COLO668 (cell line): ENCODE measurements at regions not wholly inside any gene's neighbourhood (a gene's known extent, or its start where the extent isn't known, plus 50 kb on each side); places are given as distances from the start of the nearest gene placed in this dataset.

ENCODE experiments used
- DNase-seq: peaks from one replicate; lab custom pipeline; 2025; ENCODE audit not compliant: unreplicated experiment; lab: John Stamatoyannopoulos, UW

DNA sequence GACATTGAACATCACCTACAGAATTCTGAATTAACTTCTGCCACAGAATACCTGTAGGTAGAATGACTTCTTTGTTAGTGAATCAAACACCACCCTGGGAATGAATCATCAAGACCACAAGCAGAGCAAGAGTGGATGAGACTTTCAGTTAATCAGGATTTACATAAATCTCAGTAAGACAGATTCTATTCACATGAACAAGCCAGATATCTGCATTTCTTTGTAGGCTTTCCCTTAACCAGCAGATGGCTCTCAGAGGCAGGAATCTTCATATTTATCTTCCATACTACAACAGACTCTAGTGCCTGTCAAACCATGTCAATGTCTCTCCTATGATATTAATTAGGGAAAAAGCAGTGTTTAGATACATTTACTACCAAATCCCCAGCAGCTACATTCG, 412.1 kb downstream of the KLF12 start:
- DNase-seq = no peak

DNA sequence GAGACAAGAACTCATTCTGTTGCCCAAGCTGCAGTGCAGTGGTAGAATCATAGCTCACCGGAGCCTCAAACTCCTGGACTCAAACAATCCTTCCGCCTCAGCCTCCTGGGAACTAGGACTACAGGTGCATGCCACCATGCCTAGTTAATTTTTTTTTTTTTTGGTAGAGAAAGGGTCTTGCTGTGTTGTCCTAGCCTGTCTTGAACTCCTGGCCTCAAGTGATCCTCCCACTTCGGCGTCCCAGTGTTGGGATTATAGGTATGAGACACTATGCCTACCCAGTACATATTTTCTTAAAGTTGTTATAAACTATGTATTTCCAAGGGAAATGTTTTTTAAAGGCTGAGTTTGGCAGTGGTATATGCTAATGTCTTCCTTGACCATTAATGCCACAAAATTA, 412.6 kb downstream of the KLF12 start:
- no peak for DNase-seq

DNA sequence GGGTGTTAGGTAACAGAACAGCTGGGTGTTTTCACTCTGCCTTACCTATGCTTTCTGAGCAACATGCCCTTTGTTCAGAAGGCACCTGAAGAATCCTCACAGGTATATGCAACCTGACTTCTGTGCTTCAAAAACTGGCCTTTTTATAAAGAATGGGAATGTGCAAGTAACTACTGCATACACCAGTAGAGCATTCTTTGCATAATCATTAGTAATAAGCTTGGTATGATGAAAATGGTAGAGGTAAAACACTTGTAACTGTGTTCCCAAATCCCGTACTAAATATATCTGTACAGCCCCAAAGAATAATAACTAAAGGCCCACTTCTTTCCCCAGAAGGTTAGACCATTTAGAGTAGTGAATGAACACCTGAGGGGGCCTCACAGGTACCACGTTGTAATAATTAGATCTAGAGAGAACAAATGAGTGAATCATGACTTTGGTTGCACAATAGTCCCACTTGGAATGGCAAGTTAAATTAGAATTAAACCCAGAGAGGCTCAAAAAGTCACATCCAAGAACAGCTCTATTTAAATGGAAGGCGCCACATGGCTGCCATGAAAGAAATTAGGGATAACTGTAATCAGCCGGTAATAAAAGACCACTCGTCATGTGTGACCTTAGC, 413.9 kb downstream of the KLF12 start:
- no peak for DNase-seq

DNA sequence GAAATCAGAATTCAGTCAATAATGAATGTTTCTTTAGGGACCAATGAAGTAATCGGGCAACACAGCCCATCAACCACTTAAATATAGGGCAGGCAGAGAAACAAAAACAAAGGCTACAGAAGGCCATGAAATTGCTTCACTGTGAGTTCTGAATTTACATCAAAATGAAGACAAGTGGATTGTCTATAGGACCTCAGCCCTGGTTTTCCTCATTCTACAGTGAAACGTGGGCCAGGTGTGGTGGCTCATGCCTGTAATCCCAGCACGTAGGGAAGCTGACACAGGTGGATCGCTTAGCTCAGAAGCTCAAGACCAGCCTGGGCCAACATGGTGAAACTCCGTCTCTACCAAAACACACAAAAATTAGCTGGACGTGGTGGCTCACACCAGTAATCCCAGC, 416.0 kb downstream of the KLF12 start:
- no peak for DNase-seq

DNA sequence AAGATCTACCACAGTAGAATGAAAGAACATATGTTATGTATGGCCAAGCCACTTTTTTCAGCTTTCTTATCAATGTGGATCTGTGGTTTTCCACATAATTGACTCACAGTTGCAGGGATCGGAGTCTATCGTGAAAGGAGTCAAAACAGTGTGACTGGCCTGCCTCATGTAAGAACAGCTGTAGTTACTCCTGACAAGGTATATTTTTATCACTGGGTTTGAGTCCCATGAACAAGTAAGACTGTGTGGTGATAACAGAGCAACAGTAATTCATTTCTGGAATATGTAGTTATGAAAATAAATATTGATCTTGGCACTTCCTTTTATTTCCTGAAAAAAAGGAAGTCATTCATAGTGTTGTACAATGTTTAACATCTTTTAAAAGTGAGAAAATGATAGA, 416.6 kb downstream of the KLF12 start:
- DNase-seq = no peak

DNA sequence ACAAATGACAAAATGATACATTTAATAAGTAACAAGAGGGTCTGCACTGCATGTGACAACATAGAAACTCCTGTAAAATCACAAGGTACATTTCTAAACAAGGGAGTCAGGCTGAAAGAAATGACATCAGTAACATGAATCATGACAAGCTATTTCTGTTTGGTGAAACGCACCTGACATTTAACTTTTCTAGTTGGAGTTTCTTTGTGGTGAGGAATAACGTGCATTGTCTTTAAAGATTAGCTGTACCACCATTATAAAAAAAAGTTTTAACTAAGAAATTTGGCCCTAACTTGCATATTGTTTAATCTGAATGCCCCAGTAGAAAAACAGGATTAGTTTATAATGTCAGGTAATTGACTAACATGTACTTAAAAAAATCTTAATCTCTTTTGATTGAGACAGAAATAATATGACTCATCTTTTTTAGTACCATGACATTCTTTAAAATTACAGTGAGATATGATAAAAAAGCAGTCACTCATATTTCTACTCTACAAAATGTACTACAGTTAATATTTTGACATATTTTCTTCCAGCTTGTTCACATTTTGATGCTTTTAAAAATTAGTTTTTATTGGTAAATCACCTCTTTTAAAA, 418.2 kb downstream of the KLF12 start:
- no peak for DNase-seq

DNA sequence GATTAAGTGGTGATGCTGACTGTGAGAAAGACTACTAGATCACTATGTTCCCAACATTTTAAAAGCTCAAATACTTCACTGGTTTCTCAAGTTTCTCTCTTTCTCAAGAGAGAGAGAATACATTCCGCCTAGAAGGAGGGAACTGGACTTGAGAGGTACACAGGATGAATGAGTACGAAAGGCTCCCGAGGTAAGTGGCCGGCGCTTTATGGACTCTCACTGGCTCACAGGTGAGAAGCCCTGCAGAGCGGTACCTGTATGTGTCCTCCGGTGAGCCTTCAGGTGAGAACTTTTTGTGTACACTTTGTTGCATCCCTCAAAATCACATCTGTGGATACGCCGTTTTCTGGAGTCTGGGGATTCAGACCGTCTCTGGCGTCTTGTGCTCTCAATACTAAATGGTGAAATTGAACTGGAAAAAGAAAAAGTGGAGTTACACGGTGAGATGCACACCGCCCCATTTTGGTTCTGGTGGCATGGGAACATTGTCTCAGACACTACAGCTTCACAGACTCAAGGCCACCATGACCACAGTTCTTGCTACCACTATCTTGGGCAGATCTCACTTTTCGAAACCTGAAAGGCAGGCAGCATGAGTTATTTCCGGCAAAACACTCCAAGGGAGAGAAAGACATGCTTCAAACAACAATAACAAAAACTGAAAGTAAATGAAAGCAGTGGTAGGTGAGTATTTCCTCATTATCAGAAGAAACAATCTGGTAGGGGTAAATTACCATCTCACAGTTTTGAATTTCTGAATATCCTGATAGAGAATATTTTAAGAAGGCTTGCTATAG, 418.9 kb downstream of the KLF12 start:
- no peak for DNase-seq

DNA sequence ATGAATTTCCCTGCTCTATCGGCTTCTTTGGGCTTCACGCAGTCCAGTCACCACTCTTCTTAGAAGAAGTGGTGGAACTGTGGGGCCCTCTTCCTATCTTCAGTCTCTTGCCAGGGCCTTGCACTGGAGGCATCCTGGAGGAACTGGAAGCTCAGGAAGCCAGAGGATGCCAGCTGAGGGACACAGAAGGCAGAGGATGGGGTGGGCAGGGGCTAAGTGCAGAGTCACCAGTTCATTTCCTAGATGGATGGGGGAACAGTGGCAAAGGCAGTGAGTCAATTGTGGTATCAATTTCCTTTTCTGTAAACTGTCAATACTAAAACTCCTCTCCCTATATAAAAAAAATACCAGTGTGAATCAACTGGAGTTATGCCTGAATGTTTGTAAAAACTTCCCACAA, 419.7 kb downstream of the KLF12 start:
- DNase-seq = no peak

DNA sequence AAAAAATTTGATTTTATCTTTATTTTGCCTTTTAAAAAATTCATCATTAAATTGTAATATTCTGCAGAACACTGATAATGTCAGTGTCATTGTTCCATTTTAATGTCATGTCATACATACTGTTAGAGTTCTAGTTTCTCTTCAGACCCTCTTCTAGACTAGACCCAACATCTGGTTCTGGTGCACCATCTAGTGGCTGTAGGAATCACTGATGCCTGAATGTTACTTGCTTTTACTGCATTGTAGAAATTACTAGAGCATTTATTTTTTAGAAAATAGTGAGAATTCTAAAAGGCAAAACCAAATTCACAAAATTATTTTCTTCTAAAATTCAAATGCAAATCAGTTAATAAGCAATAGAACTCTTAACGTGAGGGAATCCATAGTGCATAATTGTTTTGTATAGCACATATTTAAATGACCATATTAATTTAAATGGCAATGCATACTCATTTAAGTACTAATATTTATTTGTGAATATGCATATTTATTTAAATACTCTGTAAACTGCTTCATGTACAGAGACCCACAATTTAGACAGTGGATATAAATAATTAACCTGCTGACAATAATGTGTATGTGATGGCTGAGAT, 425.7 kb downstream of the KLF12 start:
- peak; percentile 80 for DNase-seq

DNA sequence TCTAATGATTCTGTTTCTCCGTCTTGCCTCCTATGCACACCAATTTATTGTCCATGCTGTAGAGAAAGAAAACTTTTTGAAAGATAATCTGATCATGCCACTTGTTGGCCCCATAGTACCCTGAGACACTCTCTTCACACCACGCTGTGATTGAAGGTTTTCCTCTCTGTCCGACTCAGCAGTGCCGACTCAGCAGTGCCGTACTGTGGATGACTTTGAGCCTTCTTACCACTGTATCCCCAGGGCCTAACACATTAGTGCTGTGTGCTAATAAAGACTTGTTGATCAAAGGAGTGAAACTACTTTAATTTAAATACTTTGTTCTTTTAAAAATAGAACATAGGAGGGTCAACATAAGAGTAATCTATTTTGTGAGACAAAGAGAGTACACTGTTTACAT, 429.6 kb downstream of the KLF12 start:
- DNase-seq = no peak

DNA sequence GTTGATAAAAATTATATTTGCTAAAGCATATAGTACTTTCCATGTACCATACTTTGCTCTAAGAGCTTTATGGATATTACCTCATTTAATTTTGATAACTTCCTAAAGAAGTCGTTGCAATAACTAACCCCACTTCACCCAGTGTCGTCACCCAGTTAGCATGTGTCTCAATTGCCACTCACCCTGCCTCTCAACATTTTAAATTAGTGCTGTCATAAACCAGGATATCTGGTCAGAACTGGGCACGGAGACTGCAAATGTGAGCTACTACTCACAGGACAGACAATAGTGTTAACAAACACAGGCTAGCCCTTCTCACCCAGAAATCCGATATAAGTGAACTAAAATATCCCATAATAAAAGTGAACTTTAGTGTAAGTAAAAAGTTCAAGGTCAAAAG, 430.6 kb downstream of the KLF12 start:
- DNase-seq = no peak

DNA sequence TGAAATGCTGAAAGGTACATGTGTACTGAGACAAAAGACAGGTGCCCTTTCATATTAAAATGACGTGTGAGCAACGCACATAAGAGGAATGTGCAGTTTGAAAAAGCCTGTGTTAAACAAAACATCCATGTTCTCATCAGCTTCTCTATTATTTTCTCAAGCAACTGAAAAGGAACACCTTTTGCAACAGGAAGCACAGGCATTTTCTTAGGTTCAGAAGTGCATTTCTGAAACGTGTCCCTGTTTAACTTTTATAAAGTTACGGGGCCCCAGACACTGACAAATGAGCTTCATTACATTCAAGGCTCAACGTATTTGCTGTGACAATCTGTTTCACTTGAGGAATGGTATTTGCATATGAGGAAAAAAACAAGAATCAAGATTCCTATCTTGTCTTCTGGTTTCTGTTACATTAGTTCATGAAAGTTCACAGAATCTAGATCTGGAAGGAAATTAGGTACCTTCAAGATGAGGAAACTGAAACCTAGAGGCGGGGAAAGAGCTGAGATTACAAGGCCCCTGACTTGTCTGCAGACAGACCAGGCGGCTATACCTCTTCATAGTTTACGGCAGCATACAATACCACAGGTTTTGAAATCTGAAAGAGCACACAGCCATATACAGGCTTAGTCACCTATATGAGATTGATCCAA, 431.7 kb downstream of the KLF12 start:
- DNase-seq = no peak

DNA sequence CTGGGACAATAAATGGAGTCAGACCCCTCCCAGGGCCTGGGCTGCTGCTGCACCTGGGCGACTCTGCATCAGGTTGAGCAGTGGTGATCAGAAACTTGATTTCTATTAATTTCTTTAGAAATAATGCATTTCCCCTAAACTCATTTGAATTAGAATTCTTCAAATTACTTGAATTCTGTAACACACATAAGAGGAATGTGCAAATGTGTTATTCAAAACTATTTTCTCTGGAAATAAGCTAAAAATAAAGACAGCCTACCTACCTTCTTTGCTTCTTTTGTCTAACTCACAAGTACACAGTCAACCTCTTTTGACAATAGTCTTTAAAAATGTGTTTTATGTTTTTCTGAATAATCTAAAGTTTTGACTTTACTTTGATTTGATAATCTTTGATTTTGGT, 433.0 kb downstream of the KLF12 start:
- no peak for DNase-seq

DNA sequence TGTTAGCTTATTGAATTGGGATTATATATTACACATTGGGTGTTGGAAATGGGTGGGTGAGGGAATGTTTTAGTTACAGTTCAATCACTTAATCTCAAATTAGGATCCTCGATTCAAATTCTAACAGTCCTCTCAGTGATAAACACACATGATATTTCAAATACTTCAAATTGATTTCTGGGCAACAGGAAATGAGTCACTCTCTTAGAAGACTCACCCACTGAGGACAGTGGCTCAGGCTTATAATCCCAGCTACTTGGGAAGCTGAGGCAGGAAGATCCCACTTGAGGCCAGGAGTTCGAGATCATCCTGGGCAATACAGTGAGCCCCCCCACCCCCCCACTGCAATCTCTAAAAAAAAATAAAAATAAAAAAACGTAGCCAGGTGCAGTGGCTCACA, 435.3 kb downstream of the KLF12 start:
- no peak for DNase-seq

DNA sequence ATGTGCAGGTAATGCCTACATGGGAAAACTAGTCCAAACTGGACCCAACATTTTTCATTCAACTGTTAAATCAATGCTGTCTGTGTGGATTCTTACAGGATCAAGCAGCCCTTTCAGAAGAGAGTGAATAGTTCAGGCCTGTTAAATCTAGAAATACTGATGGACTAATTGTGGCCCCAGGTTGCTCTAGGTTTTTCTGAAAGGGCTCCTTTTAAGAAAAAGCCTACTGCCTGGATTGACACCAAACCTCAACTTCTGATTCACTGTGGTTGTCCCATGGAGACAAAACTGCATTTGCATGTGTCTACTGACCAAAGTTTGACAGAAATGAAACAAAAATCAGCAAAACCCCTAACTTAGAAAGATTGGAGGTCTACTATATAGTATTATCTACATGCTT, 437.0 kb downstream of the KLF12 start:
- DNase-seq = no peak

DNA sequence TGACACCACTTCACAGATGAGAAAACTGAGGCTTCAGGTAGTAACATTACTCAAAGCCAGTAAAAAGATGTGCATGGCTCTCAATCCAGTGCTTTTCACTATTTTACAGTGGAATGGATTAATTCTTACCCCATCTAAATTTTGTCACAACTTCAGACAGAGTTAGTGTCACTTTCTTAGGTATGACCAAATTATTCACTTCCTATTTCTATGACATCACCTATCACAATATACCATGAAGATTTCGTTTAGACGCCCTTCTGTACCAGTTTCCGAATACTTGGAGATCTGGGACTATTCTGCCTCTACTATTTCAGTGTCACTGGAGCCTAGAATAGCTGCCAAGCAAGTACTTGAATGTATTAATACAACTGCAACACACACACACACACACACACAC, 437.5 kb downstream of the KLF12 start:
- DNase-seq = no peak

DNA sequence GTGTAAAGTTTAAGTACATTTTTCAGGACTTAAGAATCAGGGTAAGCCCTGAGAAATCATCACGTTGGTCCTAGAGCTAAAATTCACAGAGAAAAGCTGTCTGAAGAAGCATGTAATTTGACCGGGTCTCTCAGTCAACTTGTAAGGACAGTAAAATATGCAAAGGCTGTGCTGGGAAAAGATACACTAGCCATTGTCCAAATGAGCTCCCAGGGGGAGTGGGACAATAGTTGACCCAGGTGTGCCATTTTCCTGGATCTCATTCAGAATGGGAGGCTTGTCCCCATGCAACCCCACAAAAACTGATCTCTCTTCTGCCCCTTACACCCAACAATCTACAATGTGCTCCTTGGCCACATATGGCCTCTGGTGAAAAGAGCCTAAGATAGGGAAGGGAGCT, 437.9 kb downstream of the KLF12 start:
- no peak for DNase-seq

DNA sequence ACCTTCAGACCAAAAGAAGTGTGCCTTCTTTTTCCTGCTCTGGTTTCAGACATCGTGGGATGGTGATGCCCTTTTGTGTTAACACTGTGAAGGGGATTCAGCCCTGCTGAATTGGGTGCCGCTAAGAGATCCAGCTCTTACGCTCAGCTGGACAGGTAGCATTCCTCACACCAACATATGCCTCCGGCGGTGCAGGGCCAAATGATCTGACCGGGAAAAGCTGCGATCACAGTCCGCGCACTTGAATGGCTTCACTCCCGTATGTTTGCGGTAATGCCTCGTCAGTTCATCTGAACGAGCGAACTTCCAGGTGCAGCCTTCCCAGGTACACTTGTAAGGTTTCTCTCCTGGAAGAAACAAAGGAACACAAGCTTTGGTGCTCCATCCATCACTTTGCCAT, 438.9 kb downstream of the KLF12 start:
- no peak for DNase-seq

DNA sequence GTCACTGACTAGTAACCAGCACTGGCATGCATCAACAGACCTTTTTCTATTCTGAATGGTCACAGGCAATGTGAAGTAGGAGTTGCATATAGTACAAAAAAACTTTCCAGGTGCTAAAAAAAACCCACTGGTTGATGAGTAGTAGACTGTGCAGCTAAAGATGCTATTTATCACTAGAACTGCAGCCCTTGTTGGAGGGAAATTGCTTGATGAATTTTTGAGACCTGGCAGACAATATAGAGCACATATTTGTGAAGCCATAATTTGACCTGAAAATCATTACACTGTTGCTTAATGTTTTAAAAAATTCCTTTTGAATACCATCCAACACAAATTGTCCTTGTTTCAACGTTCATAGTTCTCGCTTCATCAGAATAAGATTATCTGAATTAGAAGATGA, 441.0 kb downstream of the KLF12 start:
- DNase-seq = no peak

DNA sequence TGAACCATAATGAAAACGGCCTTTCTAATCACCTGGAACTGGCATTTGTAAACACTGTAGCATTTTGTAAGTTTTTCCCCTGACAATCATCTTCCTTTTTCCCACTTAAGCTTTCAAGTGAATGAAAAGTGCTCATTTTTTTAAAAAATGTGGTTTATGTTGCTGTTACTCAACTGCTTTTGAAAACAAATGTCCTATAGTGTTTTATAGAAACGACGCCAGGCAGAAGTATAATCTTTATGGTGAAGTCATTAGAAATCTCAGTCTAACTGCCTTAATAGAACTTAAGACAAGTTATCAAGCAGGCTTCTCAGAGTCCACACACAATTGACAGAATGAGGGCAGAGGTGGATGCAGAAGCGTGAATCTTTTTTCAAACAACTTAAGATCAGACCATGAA, 442.3 kb downstream of the KLF12 start:
- no peak for DNase-seq

DNA sequence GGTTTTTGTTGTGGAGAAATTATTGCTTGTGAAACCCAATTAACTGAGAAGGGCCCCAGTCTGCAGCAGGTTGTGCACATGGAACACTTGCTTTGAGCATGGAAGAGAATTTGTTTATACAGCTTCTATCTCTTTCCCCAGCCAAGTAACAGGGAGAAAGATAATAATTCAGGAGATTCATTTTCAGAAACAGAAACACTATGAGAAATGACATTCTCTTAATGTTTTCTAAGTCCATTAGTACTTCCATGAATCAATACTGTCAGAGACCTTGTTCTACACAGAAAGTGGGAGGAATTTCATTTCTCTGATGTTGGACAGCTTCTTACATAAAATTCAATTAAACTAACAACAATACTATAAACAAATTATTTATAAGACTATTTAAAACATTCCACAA, 446.3 kb downstream of the KLF12 start:
- no peak for DNase-seq

DNA sequence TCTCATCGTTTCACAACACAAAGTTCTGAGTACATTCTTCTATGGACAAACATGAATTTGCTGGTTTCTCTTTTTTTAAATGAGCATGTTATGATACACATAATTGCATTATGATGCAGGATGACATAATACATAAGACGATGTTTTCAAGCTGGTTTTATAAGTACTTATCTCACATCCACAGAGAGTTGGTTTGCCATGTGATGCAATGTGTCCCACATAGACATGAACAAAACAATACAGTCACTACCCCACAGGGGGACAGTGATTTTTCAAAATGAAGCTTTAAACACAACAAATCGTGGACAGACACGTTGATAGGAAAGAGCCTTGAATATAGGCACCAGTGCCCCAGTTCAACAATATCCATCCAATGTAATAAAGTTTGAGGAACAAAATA, 447.1 kb downstream of the KLF12 start:
- DNase-seq = no peak
